ENCODE measurements at regions not wholly inside any gene's neighbourhood (a gene's known extent, or its start where the extent isn't known, plus 50 kb on each side); places are given as distances from the start of the nearest gene placed in this dataset.

DNA sequence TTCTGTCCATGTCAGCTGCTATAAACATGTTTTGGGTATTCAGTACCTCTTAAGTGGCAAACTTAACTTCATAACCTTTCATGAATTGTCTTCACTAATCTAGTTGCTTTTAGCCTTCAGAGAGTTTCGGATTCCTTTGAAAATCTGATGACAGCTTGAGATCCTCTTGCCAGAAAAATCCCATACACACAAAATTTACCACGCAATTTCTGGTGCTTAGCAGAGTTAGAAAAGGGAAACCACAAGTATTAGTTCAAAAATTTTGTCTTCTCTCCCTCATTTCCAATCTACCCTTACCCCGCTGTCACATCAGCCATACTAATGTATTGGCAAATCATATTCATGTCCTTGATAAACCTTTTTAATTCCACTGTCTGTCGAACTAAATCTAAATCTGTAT, 72.7 kb upstream of the TMEM106B start:
- no peak for DNase-seq
- Histone ChIP-seq H3K36me3 (ENCODE audit: control insufficient read depth, insufficient read depth, low read length) (no peaks in the 10 kb centered on the region), H3K4ac (ENCODE audit: low read depth, low read length) (no peak overlapping the region)

More for the DNA sequence above, 72.7 kb upstream of the TMEM106B start:
- no peak overlapping the region for H3K4me2 ChIP-seq (ENCODE audit: low read depth, low read length)
- no peak overlapping the region for H2AFZ ChIP-seq (replicated peaks; ENCODE audit: low read length, poor library complexity)
- no TSS peak for BruUV-seq (replicated peaks)
- H4K5ac ChIP-seq (ENCODE audit: low read depth, low read length) = no peak overlapping the region
- CTCF ChIA-PET = no interaction called here
- H3K56ac ChIP-seq (ENCODE audit: extremely low read depth, insufficient read depth, low read length) = no peak overlapping the region; the same call in 1 of the 2 replicates
- no peak overlapping the region for H2AK9ac ChIP-seq (replicated peaks; ENCODE audit: low read depth, low read length, poor library complexity)
- H3K14ac ChIP-seq (replicated peaks; ENCODE audit: low read depth, low read length) = no peak overlapping the region
- H4K20me1 ChIP-seq (ENCODE audit: insufficient read depth, low read length) = no peaks in the 10 kb centered on the region
- WGBS, 2 experiments (ENCODE audit: extremely low coverage in 2 of 2, insufficient read length in 1 of 2) = 80% methylated on average over 1 of the region's 4 CpGs; no CpG with 5 or more reads in 1 of the 2 experiments
- no peak for ATAC-seq (ENCODE audit: low read depth)
- dilution Hi-C loops (cut with HindIII; ENCODE audit: low sequenced_read_pairs, unreplicated experiment) = no loop called here
- intact Hi-C loops (cut with micrococcal nuclease) = no loop called here
- no peak overlapping the region for H4K8ac ChIP-seq (ENCODE audit: low read depth in 2 of 2, low read length in 2 of 2)
- no peak overlapping the region for H3K23ac ChIP-seq (ENCODE audit: low read depth, low read length)
- no peak overlapping the region for H3K4me3 ChIP-seq (ENCODE audit: insufficient read depth, low read depth, low read length)
- H3K9me1 ChIP-seq (ENCODE audit: insufficient read depth, low read length) = no peaks in the 10 kb centered on the region
- no peak overlapping the region for H2AK5ac ChIP-seq (ENCODE audit: low read depth, low read length)
- H3K79me1 ChIP-seq (ENCODE audit: low read depth in 1 of 2, low read length in 2 of 2) = no peaks in the 10 kb centered on the region
- no peak overlapping the region for H2BK20ac ChIP-seq (ENCODE audit: low read depth, low read length)
- no peaks in the 10 kb centered on the region for H3K4me1 ChIP-seq (ENCODE audit: control insufficient read depth, insufficient read depth, low read length)
- in situ Hi-C loops (cut with MboI; ENCODE audit: low sequenced_read_pairs) = no loop called here
- H3K9ac ChIP-seq (ENCODE audit: low read depth, low read length) = no peak overlapping the region
- H3K18ac ChIP-seq (ENCODE audit: low read depth, low read length) = no peak overlapping the region
- no peaks in the 10 kb centered on the region for H3K27me3 ChIP-seq (ENCODE audit: control insufficient read depth, insufficient read depth, low read length)
- H2BK5ac ChIP-seq (ENCODE audit: low read depth, low read length, poor library complexity, severe bottlenecking) = no peak overlapping the region
- H4K91ac ChIP-seq (ENCODE audit: insufficient read depth, low read depth, low read length) = no peak overlapping the region
- POLR2A ChIA-PET (ENCODE audit: unreplicated experiment) = no interaction called here
- H3K9me3 ChIP-seq (ENCODE audit: control insufficient read depth, insufficient read depth, low read length) = no peaks in the 10 kb centered on the region
- H2BK120ac ChIP-seq (ENCODE audit: low read depth, low read length) = no peak overlapping the region
- TF ChIP-seq MXI1 (IDR thresholded peaks at IDR 0.05; ENCODE audit: borderline replicate concordance, low read depth, low read length) = no peak
- no peak for TF ChIP-seq CHD1 (IDR thresholded peaks at IDR 0.05; ENCODE audit: low read depth, low read length)
- no peak for TF ChIP-seq MAFK (IDR thresholded peaks at IDR 0.05; ENCODE audit: low read depth, low read length)
- TF ChIP-seq NFE2L2 (IDR thresholded peaks at IDR 0.05; ENCODE audit: low read depth, low read length) = no peak
- TF ChIP-seq CEBPB (IDR thresholded peaks at IDR 0.05; ENCODE audit: low read depth, low read length) = no peak
- no peak for TF ChIP-seq SMC3 (IDR thresholded peaks at IDR 0.05; ENCODE audit: low read depth, low read length)
- TF ChIP-seq FOS (IDR thresholded peaks at IDR 0.05; ENCODE audit: low read depth, low read length) = no peak
- TF ChIP-seq POLR2A (IDR thresholded peaks at IDR 0.05; ENCODE audit: low read depth, low read length) = no peak
- no peak for TF ChIP-seq RAD21 (IDR thresholded peaks at IDR 0.05; ENCODE audit: low read length)
- TF ChIP-seq, protein P1, sequence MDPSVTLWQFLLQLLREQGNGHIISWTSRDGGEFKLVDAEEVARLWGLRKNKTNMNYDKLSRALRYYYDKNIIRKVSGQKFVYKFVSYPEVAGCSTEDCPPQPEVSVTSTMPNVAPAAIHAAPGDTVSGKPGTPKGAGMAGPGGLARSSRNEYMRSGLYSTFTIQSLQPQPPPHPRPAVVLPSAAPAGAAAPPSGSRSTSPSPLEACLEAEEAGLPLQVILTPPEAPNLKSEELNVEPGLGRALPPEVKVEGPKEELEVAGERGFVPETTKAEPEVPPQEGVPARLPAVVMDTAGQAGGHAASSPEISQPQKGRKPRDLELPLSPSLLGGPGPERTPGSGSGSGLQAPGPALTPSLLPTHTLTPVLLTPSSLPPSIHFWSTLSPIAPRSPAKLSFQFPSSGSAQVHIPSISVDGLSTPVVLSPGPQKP (IDR thresholded peaks at IDR 0.05; ENCODE audit: borderline replicate concordance, low read depth, low read length) = no peak
- no peak for TF ChIP-seq RFX5 (IDR thresholded peaks at IDR 0.05; ENCODE audit: low read depth, low read length)
- no peak overlapping the region for H2BK15ac ChIP-seq (ENCODE audit: low read depth, low read length)
- no peak overlapping the region for H3K27ac ChIP-seq (ENCODE audit: insufficient read depth, low read length)
